A549 (cell line): ENCODE measurements at regions not wholly inside any gene's neighbourhood (a gene's known extent, or its start where the extent isn't known, plus 50 kb on each side); places are given as distances from the start of the nearest gene placed in this dataset.

ENCODE experiments used
- ATAC-seq, 2 experiments: fragments of 200-7000 bp in 1 of 2; fragments of >200 bp in 1 of 2; cut with Nextera tagmentation in 1 of 2; cut with Tn5 transposase in 1 of 2; 3 replicates each; pipeline versions ENCODE4 v1.8.0 to v1.9.1; 2018 to 2020; ENCODE audit warnings: mild to moderate bottlenecking in 1 of 2, moderate library complexity in 1 of 2
- CTCF ChIA-PET: fragments of 300-600 bp; sonication (Branson Sonifier 250); formaldehyde crosslinking; extraction: SDS; loops from one replicate; lab custom pipeline; 2021; ENCODE audit warnings: antibody characterized with exemption, inconsistent platforms; lab: Yijun Ruan, JAX
- POLR2A ChIA-PET: fragments of 350-600 bp; formaldehyde crosslinking; extraction: SDS; loops from one replicate; lab custom pipeline; 2021; ENCODE audit warnings: antibody characterized with exemption, inconsistent platforms; lab: Yijun Ruan, JAX
- DNase-seq, 2 experiments: peaks; one replicate each; pipeline versions ENCODE4 v3.0.0 to v3.0.0-alpha.2; 2011 to 2016; ENCODE audit warnings: low read depth in 1 of 2, low spot score in 1 of 2
- FAIRE-seq: peaks from 2 replicates; lab custom pipeline; 2011; peaks lifted over from hg19 to GRCh38; lab: Jason Lieb, UNC
- H3K27ac ChIP-seq, 2 experiments: fragments of >200 bp; sonication (Bioruptor Twin); formaldehyde crosslinking; 3 replicates each; pipeline ENCODE4 v1.5.1; 2016 to 2017
- H3K4me1 ChIP-seq: fragments of >200 bp; sonication (Bioruptor Twin); formaldehyde crosslinking; 3 replicates; pipeline ENCODE4 v1.6.1; 2016
- H3K4me2 ChIP-seq: fragments of >200 bp; sonication (Bioruptor Twin); formaldehyde crosslinking; 3 replicates; pipeline ENCODE4 v1.6.1; 2016
- H3K4me3 ChIP-seq: fragments of >200 bp; sonication (Bioruptor Twin); formaldehyde crosslinking; 3 replicates; pipeline ENCODE4 v1.5.1; 2016
- H3K9me3 ChIP-seq: fragments of >200 bp; sonication (Bioruptor Twin); formaldehyde crosslinking; 3 replicates; pipeline ENCODE4 v1.6.1; 2016
- EHF ChIP-seq: fragments of 250-450 bp; sonication (Bioruptor Pico); IDR thresholded peaks from 2 replicates; pipeline ENCODE4 v1.5.0; 2020; ENCODE audit warnings: mild to moderate bottlenecking
- GATA3 ChIP-seq: IDR thresholded peaks from 2 replicates; pipeline ENCODE4 v1.6.1; 2012; ENCODE audit warnings: borderline replicate concordance
- JUN ChIP-seq, 2 experiments: fragments of >200 bp; sonication (Bioruptor Twin); formaldehyde crosslinking; IDR thresholded peaks; 2 replicates in 1 of 2; 3 replicates in 1 of 2; pipeline ENCODE4 v1.6.1; 2016 to 2017
- MYC ChIP-seq: IDR thresholded peaks from 2 replicates; pipeline ENCODE4 v1.6.1; 2012; ENCODE audit warnings: mild to moderate bottlenecking, inconsistent platforms, low read length, improper control_type of control experiment, borderline replicate concordance
- NFE2L2 ChIP-seq: fragments of 150-350 bp; conservative IDR thresholded peaks from 2 replicates; pipeline ENCODE4 v1.6.1; 2014; ENCODE audit warnings: low read length
- NR3C1 ChIP-seq: fragments of >200 bp; sonication (Bioruptor Twin); formaldehyde crosslinking; IDR thresholded peaks from 3 replicates; pipeline ENCODE4 v1.6.1; 2017
- POLR2AphosphoS2 ChIP-seq: conservative IDR thresholded peaks from 2 replicates; pipeline ENCODE4 v1.6.1; 2012; ENCODE audit warnings: low read length, improper control_type of control experiment, inconsistent platforms
- RAD21 ChIP-seq, 2 experiments: fragments of >200 bp in 1 of 2; sonication (Bioruptor Twin) in 1 of 2; formaldehyde crosslinking in 1 of 2; IDR thresholded peaks in 1 of 2; conservative IDR thresholded peaks in 1 of 2; 2 replicates in 1 of 2; 3 replicates in 1 of 2; pipeline ENCODE4 v1.6.1; 2012 to 2018; ENCODE audit warnings: inconsistent platforms in 1 of 2
- RFX5 ChIP-seq: fragments of 450-650 bp; IDR thresholded peaks from 2 replicates; pipeline ENCODE4 v1.7.1; 2014; ENCODE audit warnings: antibody characterized with exemption, mild to moderate bottlenecking, moderate library complexity
- RNF2 ChIP-seq: fragments of 200-600 bp; sonication (generic); IDR thresholded peaks from 2 replicates; pipeline ENCODE4 v1.6.1; 2016; ENCODE audit warnings: low read depth, mild to moderate bottlenecking, antibody characterized with exemption, moderate library complexity, borderline replicate concordance
- TP53 ChIP-seq: fragments of 250-450 bp; sonication (Bioruptor Pico); IDR thresholded peaks from 2 replicates; pipeline ENCODE4 v1.5.0; 2021; ENCODE audit warnings: mild to moderate bottlenecking, moderate library complexity
- ZFP36 ChIP-seq: fragments of 450-650 bp; IDR thresholded peaks from 2 replicates; pipeline ENCODE4 v1.6.1; 2014; ENCODE audit warnings: borderline replicate concordance; ENCODE audit not compliant: partially characterized antibody
- WGBS: methylation state at CpG from one replicate; pipeline ENCODE4 v1.1.6; 2017; ENCODE audit errors: missing lambda C conversion rate; 5-methylcytosine and 5-hydroxymethylcytosine counted together
- TF ChIP-seq, protein P1 (sequence below): fragments of 250-450 bp; sonication (Bioruptor Pico); IDR thresholded peaks from 2 replicates; pipeline ENCODE4 v1.5.0; 2021; ENCODE audit warnings: mild to moderate bottlenecking, moderate library complexity, borderline replicate concordance
- TF ChIP-seq, protein P2 (sequence below): fragments of 450-650 bp; IDR thresholded peaks from 2 replicates; pipeline ENCODE4 v1.6.1; 2014; ENCODE audit warnings: antibody characterized with exemption
- TF ChIP-seq, protein P3 (sequence below): IDR thresholded peaks from 2 replicates; pipeline ENCODE4 v1.6.1; 2012

DNA sequence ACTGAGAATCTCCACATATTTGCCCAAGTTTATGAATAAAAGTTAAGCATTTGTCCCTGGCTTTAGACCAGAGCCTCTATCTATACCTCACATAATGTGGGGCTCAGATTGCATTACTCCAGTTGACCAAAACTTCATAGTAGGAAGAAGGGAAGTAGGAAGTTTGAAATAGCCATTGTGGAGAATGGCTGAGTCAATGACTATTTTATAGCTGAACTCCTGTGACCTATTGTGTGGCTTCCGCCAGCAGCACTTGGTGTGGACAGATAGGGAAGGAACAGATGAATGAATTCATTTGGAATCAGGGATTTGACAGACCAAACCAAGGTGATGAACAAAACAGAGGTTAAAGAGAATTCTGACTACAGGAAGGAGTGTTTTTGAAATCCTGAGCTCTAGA, 92.9 kb upstream of the LPAR1 start:
- TF ChIP-seq GATA3 (no peak), RFX5 (no peak), POLR2AphosphoS2 (no peak), RAD21 (conservative IDR thresholded peaks at IDR 0.05 in 1 of 2, IDR thresholded peaks at IDR 0.05 in 1 of 2) (no peak), NFE2L2 (no peak)
- TF ChIP-seq, protein P1, sequence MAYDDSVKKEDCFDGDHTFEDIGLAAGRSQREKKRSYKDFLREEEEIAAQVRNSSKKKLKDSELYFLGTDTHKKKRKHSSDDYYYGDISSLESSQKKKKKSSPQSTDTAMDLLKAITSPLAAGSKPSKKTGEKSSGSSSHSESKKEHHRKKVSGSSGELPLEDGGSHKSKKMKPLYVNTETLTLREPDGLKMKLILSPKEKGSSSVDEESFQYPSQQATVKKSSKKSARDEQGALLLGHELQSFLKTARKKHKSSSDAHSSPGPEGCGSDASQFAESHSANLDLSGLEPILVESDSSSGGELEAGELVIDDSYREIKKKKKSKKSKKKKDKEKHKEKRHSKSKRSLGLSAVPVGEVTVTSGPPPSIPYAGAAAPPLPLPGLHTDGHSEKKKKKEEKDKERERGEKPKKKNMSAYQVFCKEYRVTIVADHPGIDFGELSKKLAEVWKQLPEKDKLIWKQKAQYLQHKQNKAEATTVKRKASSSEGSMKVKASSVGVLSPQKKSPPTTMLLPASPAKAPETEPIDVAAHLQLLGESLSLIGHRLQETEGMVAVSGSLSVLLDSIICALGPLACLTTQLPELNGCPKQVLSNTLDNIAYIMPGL, result no peak
- TF ChIP-seq, protein P2, sequence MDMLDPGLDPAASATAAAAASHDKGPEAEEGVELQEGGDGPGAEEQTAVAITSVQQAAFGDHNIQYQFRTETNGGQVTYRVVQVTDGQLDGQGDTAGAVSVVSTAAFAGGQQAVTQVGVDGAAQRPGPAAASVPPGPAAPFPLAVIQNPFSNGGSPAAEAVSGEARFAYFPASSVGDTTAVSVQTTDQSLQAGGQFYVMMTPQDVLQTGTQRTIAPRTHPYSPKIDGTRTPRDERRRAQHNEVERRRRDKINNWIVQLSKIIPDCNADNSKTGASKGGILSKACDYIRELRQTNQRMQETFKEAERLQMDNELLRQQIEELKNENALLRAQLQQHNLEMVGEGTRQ, result no peak
- Histone ChIP-seq H3K27ac (no peak overlapping the region), H3K4me1 (no peaks in the 10 kb centered on the region), H3K4me3 (no peak overlapping the region), H3K4me2 (no peak overlapping the region), H3K9me3 (peaks cover 32% of the 10 kb centered on the region)
- ATAC-seq (no peak), DNase-seq (no peak), FAIRE-seq (no peak)
- CTCF ChIA-PET, result no interaction called here
- 92% methylated on average over 1 of the region's 1 CpG for WGBS
- POLR2A ChIA-PET, result no interaction called here

DNA sequence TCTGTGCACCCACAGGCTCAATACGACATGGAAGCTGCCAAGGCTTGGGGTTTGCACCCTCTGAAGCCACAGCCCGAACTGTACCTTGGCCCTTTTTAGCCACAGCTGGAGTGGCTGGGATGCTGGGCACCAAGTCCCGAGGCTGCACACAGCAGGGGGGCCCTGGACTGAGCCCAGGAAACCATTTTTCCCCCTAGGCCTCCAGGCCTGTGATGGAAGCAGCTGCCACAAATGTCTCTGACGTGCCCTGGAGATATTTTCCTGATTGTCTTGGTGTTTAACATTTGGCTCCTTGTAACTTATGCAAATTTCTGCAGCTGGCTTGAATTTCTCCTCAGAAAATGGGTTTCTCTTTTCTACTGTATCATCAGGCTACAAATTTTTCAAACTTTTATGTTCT, 82.3 kb upstream of the LPAR1 start:
- CTCF ChIA-PET, result interaction anchor here (0.6 to 1.4 kb wide), 2 partner anchors 18 to 315 kb away, joined by 3 read pairs; no protein-coding TSS in a partner anchor
- Histone ChIP-seq H3K4me2 (no peak overlapping the region), H3K4me3 (no peak overlapping the region), H3K4me1 (no peaks in the 10 kb centered on the region), H3K27ac (no peak overlapping the region), H3K9me3 (peaks cover 16% of the 10 kb centered on the region; the same call in 2 of the 3 replicates)
- POLR2A ChIA-PET, result no interaction called here
- WGBS, result 38% methylated on average over 4 of the region's 4 CpGs
- no peak for FAIRE-seq
- no peak for ATAC-seq
- TF ChIP-seq RAD21 (conservative IDR thresholded peaks at IDR 0.05 in 1 of 2, IDR thresholded peaks at IDR 0.05 in 1 of 2) (no peak), ZFP36 (no peak), MYC (no peak), RNF2 (no peak), JUN (IDR thresholded peaks at IDR 0.05) (no peak), NR3C1 (no peak), POLR2AphosphoS2 (no peak), TP53 (CRISPR knock-in tag) (no peak)
- TF ChIP-seq, protein P3, sequence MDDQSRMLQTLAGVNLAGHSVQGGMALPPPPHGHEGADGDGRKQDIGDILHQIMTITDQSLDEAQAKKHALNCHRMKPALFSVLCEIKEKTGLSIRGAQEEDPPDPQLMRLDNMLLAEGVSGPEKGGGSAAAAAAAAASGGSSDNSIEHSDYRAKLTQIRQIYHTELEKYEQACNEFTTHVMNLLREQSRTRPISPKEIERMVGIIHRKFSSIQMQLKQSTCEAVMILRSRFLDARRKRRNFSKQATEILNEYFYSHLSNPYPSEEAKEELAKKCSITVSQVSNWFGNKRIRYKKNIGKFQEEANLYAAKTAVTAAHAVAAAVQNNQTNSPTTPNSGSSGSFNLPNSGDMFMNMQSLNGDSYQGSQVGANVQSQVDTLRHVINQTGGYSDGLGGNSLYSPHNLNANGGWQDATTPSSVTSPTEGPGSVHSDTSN, result no peak
- DNase-seq, result no peak

DNA sequence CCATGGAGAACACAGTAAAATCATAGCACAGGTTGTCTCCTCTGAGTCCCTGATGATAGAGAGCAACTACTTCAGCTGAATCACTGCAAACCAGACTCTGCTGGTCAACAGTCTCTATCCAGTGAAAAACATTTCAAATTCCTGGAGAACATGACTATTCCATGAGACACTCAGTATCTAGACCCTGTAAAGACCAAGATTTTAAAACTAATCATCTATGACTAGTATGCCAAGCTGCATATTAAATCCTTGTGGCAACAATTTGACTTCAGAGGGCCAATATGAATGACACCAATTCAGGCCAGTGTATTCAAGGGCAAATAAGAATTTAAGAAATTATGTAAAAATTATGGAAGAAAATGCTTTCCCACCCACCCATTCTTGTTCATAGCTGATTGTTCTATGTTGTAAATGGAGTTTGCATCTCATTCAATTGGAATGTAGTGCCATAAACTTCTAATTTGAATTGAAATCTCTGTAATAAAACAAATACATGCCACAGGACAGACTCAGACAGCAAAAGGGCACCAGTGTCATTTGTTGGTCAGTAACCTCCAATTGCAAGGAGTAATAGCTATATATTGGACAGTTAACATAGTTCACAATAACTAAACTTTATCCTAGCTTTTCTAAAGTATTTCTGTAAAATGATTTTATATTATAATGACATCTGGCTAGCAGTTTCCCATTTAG, 80.1 kb upstream of the LPAR1 start:
- no peak for TF ChIP-seq EHF (CRISPR knock-in tag)
- TF ChIP-seq, all 56 proteins: peak for 0
- DNase-seq (no peak), ATAC-seq (no peak), FAIRE-seq (no peak)
- Histone ChIP-seq H3K4me2 (no peak overlapping the region), H3K4me1 (no peaks in the 10 kb centered on the region), H3K27ac (no peak overlapping the region), H3K9me3 (peaks cover 16% of the 10 kb centered on the region; the same call in 2 of the 3 replicates), H3K4me3 (no peak overlapping the region)
- ChIA-PET POLR2A (no interaction called here), CTCF (interaction anchor here (0.7 to 1.1 kb wide), 2 partner anchors 10 to 29 kb away, joined by 3 read pairs; no protein-coding TSS in a partner anchor)
